GM23338 (cell line): ENCODE measurements at regions not wholly inside any gene's neighbourhood (a gene's known extent, or its start where the extent isn't known, plus 50 kb on each side); places are given as distances from the start of the nearest gene placed in this dataset.

Source experiments
- ATAC-seq: fragments of 200-7000 bp; cut with Tn5 transposase; 3 replicates; pipeline ENCODE4 v1.9.1; 2020
- DNase-seq: peaks from one replicate; pipeline ENCODE4 v3.0.0-alpha.2; 2015; ENCODE audit warnings: low spot score
- H2AFZ ChIP-seq: fragments of 200-600 bp; sonication (generic); 2 replicates; pipeline ENCODE4 v1.8.0; 2016; ENCODE audit warnings: antibody characterized with exemption, mild to moderate bottlenecking, moderate library complexity
- H3F3A ChIP-seq: fragments of 200-600 bp; sonication (generic); replicated peaks from 2 replicates; pipeline ENCODE4 v1.8.0; 2017; ENCODE audit warnings: antibody characterized with exemption, mixed run types, low read depth
- H3K27ac ChIP-seq: fragments of 200-600 bp; sonication (generic); 2 replicates; pipeline ENCODE4 v1.6.1; 2016; ENCODE audit warnings: low read depth
- H3K27me3 ChIP-seq: fragments of 200-600 bp; sonication (generic); 2 replicates; pipeline ENCODE4 v1.8.0; 2016; ENCODE audit warnings: mild to moderate bottlenecking, mixed run types, moderate library complexity; ENCODE audit not compliant: insufficient read depth
- H3K36me3 ChIP-seq: fragments of 200-600 bp; sonication (generic); 2 replicates; pipeline ENCODE4 v1.8.0; 2016; ENCODE audit warnings: mild to moderate bottlenecking; ENCODE audit not compliant: insufficient read depth
- H3K4me1 ChIP-seq: fragments of 200-600 bp; sonication (generic); 2 replicates; pipeline ENCODE4 v1.8.0; 2016; ENCODE audit warnings: mild to moderate bottlenecking, moderate library complexity; ENCODE audit not compliant: insufficient read depth
- H3K4me2 ChIP-seq: fragments of 200-600 bp; sonication (generic); 2 replicates; pipeline ENCODE4 v1.7.1; 2017; ENCODE audit warnings: mixed run types
- H3K4me3 ChIP-seq: fragments of 200-600 bp; sonication (generic); 2 replicates; pipeline ENCODE4 v1.6.1; 2016; ENCODE audit warnings: mixed run types
- H3K79me2 ChIP-seq: fragments of 200-600 bp; sonication (generic); replicated peaks from 2 replicates; pipeline ENCODE4 v1.8.0; 2017; ENCODE audit warnings: mild to moderate bottlenecking; ENCODE audit not compliant: insufficient read depth
- H3K9me2 ChIP-seq: fragments of 200-600 bp; sonication (generic); 2 replicates; pipeline ENCODE4 v1.8.0; 2017; ENCODE audit not compliant: insufficient read depth
- H4K20me1 ChIP-seq: fragments of 200-600 bp; sonication (generic); replicated peaks from 2 replicates; pipeline ENCODE4 v1.8.0; 2017; ENCODE audit warnings: mild to moderate bottlenecking; ENCODE audit not compliant: insufficient read depth
- H3K27ac Mint-ChIP-seq: 2 replicates; pipeline ENCODE4 v1.8.0; 2020; ENCODE audit warnings: inconsistent platforms, mild to moderate bottlenecking, moderate library complexity, mixed read lengths
- H3K27me3 Mint-ChIP-seq: 3 replicates; pipeline ENCODE4 v1.8.0; 2022; ENCODE audit warnings: low read depth, mild to moderate bottlenecking, moderate library complexity, mixed read lengths, inconsistent platforms; ENCODE audit not compliant: insufficient read depth, poor library complexity
- H3K36me3 Mint-ChIP-seq: 3 replicates; pipeline ENCODE4 v1.8.0; 2021; ENCODE audit warnings: low read depth, mild to moderate bottlenecking, inconsistent platforms, moderate library complexity, mixed read lengths
- H3K4me1 Mint-ChIP-seq: 3 replicates; pipeline ENCODE4 v1.8.0; 2020; ENCODE audit warnings: mild to moderate bottlenecking, inconsistent platforms, mixed read lengths
- H3K4me3 Mint-ChIP-seq: 3 replicates; pipeline ENCODE4 v1.8.0; 2021; ENCODE audit warnings: moderate library complexity, mild to moderate bottlenecking, inconsistent platforms, mixed read lengths
- H3K9me3 Mint-ChIP-seq: 3 replicates; pipeline ENCODE4 v1.8.0; 2020; ENCODE audit warnings: moderate library complexity, mild to moderate bottlenecking, inconsistent platforms, mixed read lengths
- CREB1 ChIP-seq: fragments of 250-450 bp; sonication (Bioruptor Pico); IDR thresholded peaks from 2 replicates; pipeline ENCODE4 v1.5.0; 2020; ENCODE audit warnings: low read depth, mild to moderate bottlenecking, moderate library complexity
- EZH2 ChIP-seq: fragments of 200-600 bp; sonication (generic); IDR thresholded peaks from one replicate; pipeline ENCODE4 v1.8.0; 2017; ENCODE audit warnings: antibody characterized with exemption, mild to moderate bottlenecking, low read depth; ENCODE audit not compliant: unreplicated experiment
- EZH2phosphoT487 ChIP-seq: fragments of 200-600 bp; sonication (generic); IDR thresholded peaks from one replicate; pipeline ENCODE4 v1.8.1; 2018; ENCODE audit warnings: antibody characterized with exemption; ENCODE audit not compliant: unreplicated experiment
- JUNB ChIP-seq: IDR thresholded peaks from one replicate; pipeline ENCODE4 v1.6.1; 2016; ENCODE audit warnings: antibody characterized with exemption; ENCODE audit not compliant: unreplicated experiment
- NANOG ChIP-seq: IDR thresholded peaks from 2 replicates; pipeline ENCODE4 v1.6.1; 2016; ENCODE audit warnings: antibody characterized with exemption, borderline replicate concordance
- POLR2AphosphoS5 ChIP-seq: IDR thresholded peaks from 2 replicates; pipeline ENCODE4 v1.6.1; 2016; ENCODE audit warnings: antibody characterized with exemption, low read depth
- STAT1 ChIP-seq: IDR thresholded peaks from one replicate; pipeline ENCODE4 v1.6.1; 2016; ENCODE audit warnings: antibody characterized with exemption; ENCODE audit not compliant: unreplicated experiment
- ZNF114 ChIP-seq: fragments of 250-450 bp; sonication (Bioruptor Pico); IDR thresholded peaks from 2 replicates; pipeline ENCODE4 v1.5.0; 2020; ENCODE audit warnings: mild to moderate bottlenecking, moderate library complexity
- TF ChIP-seq, protein P1 (sequence below): fragments of 250-450 bp; sonication (Bioruptor Pico); IDR thresholded peaks from 2 replicates; pipeline ENCODE4 v1.5.0; 2020; ENCODE audit warnings: mild to moderate bottlenecking, moderate library complexity
- TF ChIP-seq, protein P2 (sequence below), 2 experiments: fragments of 200-600 bp in 1 of 2; sonication (generic) in 1 of 2; conservative IDR thresholded peaks; 2 replicates each; pipeline versions ENCODE4 v1.5.1 to v1.6.1; 2016 to 2017; ENCODE audit warnings: antibody characterized with exemption in 2 of 2, low read depth in 2 of 2, mild to moderate bottlenecking in 2 of 2, moderate library complexity in 1 of 2
- TF ChIP-seq, protein P3 (sequence below): IDR thresholded peaks from one replicate; pipeline ENCODE4 v1.6.1; 2018; ENCODE audit warnings: antibody characterized with exemption; ENCODE audit not compliant: unreplicated experiment
- TF ChIP-seq, protein P4 (sequence below): IDR thresholded peaks from 2 replicates; pipeline ENCODE4 v1.6.1; 2016; ENCODE audit warnings: antibody characterized with exemption

DNA sequence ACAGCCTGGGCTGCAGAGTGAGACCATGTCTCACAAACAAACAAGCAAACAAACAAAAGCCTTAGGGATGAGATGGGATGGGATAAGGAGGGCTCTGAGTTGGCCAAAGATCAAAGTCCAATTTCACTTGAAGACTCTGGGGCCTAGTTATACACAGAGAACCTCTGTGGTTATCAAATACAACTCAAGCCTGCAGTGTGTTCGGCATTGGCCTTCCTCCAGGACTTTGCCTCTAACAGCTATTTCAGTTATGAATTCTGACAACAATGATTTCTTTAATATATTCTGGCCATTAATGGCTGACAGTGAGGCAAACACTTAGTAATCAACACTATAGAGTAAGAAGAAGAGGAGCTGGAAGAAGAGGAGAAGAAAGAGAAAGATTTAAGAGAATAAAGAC is 171.1 kb downstream of the PDGFRA start:
- Histone ChIP-seq H3K9me2 (peaks cover 4% of the 10 kb centered on the region; the same call in 1 of the 2 replicates), H3K79me2 (no peaks in the 10 kb centered on the region), H3K4me2 (no peak overlapping the region), H3K4me1 (0 out of 2 replicates have a peak, but pooled peaks cover 3% of the 10 kb centered on the region), H3K27ac (no peak overlapping the region), H3F3A (no peaks in the 10 kb centered on the region), H2AFZ (no peak overlapping the region), H3K27me3 (no peaks in the 10 kb centered on the region), H4K20me1 (no peaks in the 10 kb centered on the region), H3K36me3 (no peaks in the 10 kb centered on the region), H3K4me3 (no peak overlapping the region)
- no peak overlapping the region for H3K27ac Mint-ChIP-seq
- TF ChIP-seq JUNB (no peak), POLR2AphosphoS5 (no peak), EZH2 (no peak), CREB1 (CRISPR knock-in tag) (no peak), NANOG (no peak), STAT1 (no peak), EZH2phosphoT487 (no peak), ZNF114 (CRISPR knock-in tag) (no peak)
- TF ChIP-seq, protein P1, sequence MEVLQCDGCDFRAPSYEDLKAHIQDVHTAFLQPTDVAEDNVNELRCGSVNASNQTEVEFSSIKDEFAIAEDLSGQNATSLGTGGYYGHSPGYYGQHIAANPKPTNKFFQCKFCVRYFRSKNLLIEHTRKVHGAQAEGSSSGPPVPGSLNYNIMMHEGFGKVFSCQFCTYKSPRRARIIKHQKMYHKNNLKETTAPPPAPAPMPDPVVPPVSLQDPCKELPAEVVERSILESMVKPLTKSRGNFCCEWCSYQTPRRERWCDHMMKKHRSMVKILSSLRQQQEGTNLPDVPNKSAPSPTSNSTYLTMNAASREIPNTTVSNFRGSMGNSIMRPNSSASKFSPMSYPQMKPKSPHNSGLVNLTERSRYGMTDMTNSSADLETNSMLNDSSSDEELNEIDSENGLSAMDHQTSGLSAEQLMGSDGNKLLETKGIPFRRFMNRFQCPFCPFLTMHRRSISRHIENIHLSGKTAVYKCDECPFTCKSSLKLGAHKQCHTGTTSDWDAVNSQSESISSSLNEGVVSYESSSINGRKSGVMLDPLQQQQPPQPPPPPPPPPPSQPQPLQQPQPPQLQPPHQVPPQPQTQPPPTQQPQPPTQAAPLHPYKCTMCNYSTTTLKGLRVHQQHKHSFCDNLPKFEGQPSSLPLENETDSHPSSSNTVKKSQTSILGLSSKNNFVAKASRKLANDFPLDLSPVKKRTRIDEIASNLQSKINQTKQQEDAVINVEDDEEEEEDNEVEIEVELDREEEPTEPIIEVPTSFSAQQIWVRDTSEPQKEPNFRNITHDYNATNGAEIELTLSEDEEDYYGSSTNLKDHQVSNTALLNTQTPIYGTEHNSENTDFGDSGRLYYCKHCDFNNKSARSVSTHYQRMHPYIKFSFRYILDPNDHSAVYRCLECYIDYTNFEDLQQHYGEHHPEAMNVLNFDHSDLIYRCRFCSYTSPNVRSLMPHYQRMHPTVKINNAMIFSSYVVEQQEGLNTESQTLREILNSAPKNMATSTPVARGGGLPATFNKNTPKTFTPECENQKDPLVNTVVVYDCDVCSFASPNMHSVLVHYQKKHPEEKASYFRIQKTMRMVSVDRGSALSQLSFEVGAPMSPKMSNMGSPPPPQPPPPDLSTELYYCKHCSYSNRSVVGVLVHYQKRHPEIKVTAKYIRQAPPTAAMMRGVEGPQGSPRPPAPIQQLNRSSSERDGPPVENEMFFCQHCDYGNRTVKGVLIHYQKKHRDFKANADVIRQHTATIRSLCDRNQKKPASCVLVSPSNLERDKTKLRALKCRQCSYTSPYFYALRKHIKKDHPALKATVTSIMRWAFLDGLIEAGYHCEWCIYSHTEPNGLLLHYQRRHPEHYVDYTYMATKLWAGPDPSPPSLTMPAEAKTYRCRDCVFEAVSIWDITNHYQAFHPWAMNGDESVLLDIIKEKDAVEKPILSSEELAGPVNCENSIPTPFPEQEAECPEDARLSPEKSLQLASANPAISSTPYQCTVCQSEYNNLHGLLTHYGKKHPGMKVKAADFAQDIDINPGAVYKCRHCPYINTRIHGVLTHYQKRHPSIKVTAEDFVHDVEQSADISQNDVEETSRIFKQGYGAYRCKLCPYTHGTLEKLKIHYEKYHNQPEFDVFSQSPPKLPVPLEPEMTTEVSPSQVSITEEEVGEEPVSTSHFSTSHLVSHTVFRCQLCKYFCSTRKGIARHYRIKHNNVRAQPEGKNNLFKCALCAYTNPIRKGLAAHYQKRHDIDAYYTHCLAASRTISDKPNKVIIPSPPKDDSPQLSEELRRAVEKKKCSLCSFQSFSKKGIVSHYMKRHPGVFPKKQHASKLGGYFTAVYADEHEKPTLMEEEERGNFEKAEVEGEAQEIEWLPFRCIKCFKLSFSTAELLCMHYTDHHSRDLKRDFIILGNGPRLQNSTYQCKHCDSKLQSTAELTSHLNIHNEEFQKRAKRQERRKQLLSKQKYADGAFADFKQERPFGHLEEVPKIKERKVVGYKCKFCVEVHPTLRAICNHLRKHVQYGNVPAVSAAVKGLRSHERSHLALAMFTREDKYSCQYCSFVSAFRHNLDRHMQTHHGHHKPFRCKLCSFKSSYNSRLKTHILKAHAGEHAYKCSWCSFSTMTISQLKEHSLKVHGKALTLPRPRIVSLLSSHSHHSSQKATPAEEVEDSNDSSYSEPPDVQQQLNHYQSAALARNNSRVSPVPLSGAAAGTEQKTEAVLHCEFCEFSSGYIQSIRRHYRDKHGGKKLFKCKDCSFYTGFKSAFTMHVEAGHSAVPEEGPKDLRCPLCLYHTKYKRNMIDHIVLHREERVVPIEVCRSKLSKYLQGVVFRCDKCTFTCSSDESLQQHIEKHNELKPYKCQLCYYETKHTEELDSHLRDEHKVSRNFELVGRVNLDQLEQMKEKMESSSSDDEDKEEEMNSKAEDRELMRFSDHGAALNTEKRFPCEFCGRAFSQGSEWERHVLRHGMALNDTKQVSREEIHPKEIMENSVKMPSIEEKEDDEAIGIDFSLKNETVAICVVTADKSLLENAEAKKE (CRISPR knock-in tag) = no peak
- TF ChIP-seq, protein P2, sequence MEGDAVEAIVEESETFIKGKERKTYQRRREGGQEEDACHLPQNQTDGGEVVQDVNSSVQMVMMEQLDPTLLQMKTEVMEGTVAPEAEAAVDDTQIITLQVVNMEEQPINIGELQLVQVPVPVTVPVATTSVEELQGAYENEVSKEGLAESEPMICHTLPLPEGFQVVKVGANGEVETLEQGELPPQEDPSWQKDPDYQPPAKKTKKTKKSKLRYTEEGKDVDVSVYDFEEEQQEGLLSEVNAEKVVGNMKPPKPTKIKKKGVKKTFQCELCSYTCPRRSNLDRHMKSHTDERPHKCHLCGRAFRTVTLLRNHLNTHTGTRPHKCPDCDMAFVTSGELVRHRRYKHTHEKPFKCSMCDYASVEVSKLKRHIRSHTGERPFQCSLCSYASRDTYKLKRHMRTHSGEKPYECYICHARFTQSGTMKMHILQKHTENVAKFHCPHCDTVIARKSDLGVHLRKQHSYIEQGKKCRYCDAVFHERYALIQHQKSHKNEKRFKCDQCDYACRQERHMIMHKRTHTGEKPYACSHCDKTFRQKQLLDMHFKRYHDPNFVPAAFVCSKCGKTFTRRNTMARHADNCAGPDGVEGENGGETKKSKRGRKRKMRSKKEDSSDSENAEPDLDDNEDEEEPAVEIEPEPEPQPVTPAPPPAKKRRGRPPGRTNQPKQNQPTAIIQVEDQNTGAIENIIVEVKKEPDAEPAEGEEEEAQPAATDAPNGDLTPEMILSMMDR (conservative IDR thresholded peaks at IDR 0.05; ENCODE audit: low read depth in 2 of 2) = no peak
- TF ChIP-seq, protein P3, sequence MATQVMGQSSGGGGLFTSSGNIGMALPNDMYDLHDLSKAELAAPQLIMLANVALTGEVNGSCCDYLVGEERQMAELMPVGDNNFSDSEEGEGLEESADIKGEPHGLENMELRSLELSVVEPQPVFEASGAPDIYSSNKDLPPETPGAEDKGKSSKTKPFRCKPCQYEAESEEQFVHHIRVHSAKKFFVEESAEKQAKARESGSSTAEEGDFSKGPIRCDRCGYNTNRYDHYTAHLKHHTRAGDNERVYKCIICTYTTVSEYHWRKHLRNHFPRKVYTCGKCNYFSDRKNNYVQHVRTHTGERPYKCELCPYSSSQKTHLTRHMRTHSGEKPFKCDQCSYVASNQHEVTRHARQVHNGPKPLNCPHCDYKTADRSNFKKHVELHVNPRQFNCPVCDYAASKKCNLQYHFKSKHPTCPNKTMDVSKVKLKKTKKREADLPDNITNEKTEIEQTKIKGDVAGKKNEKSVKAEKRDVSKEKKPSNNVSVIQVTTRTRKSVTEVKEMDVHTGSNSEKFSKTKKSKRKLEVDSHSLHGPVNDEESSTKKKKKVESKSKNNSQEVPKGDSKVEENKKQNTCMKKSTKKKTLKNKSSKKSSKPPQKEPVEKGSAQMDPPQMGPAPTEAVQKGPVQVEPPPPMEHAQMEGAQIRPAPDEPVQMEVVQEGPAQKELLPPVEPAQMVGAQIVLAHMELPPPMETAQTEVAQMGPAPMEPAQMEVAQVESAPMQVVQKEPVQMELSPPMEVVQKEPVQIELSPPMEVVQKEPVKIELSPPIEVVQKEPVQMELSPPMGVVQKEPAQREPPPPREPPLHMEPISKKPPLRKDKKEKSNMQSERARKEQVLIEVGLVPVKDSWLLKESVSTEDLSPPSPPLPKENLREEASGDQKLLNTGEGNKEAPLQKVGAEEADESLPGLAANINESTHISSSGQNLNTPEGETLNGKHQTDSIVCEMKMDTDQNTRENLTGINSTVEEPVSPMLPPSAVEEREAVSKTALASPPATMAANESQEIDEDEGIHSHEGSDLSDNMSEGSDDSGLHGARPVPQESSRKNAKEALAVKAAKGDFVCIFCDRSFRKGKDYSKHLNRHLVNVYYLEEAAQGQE = no peak
- TF ChIP-seq, protein P4, sequence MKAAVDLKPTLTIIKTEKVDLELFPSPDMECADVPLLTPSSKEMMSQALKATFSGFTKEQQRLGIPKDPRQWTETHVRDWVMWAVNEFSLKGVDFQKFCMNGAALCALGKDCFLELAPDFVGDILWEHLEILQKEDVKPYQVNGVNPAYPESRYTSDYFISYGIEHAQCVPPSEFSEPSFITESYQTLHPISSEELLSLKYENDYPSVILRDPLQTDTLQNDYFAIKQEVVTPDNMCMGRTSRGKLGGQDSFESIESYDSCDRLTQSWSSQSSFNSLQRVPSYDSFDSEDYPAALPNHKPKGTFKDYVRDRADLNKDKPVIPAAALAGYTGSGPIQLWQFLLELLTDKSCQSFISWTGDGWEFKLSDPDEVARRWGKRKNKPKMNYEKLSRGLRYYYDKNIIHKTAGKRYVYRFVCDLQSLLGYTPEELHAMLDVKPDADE = no peak
- H3K4me1 Mint-ChIP-seq = peaks cover 4% of the 10 kb centered on the region; the same call in 2 of the 3 replicates
- H3K36me3 Mint-ChIP-seq = no peaks in the 10 kb centered on the region
- no peak for ATAC-seq
- no peak overlapping the region for H3K4me3 Mint-ChIP-seq
- peaks cover 2% of the 10 kb centered on the region for H3K27me3 Mint-ChIP-seq
- H3K9me3 Mint-ChIP-seq = no peaks in the 10 kb centered on the region; the same call in 2 of the 3 replicates
- no peak for DNase-seq
